Vagina (tissue), 2 donors: ENCODE measurements at regions not wholly inside any gene's neighbourhood (a gene's known extent, or its start where the extent isn't known, plus 50 kb on each side); places are given as distances from the start of the nearest gene placed in this dataset.
"Not testable (repeated sequence)": the region's sequence is repeated elsewhere in the genome, so short reads cannot be mapped to it uniquely, and the experiment has no call there.

Experiments used
- DNase-seq, 2 donors: peaks; one replicate each; pipeline ENCODE4 v3.0.0-alpha.2; 2017; ENCODE audit errors: extremely low spot score in 2 of 2
- H3K27ac ChIP-seq: fragments of 200-600 bp; sonication (generic); one replicate; pipeline ENCODE4 v1.5.1; 2019
- H3K27me3 ChIP-seq: fragments of 200-600 bp; sonication (generic); one replicate; pipeline ENCODE4 v1.5.1; 2019
- H3K36me3 ChIP-seq, 2 donors: fragments of 200-600 bp; sonication (generic); one replicate each; pipeline ENCODE4 v1.5.1; 2017 to 2019
- H3K4me1 ChIP-seq: fragments of 200-600 bp; sonication (generic); one replicate; pipeline ENCODE4 v1.5.1; 2019
- H3K4me3 ChIP-seq, 2 donors: fragments of 200-600 bp; sonication (generic); 1 replicate in 1 of 2; 2 replicates in 1 of 2; pipeline ENCODE4 v1.5.1; 2016 to 2019
- H3K9me3 ChIP-seq: fragments of 200-600 bp; sonication (generic); one replicate; pipeline ENCODE4 v1.5.1; 2019
- POLR2A ChIP-seq, 2 donors: fragments of 450-650 bp; IDR thresholded peaks; one replicate each; pipeline ENCODE4 v1.6.1; 2017; ENCODE audit warnings: antibody characterized with exemption in 2 of 2, mild to moderate bottlenecking in 2 of 2, moderate library complexity in 2 of 2
- POLR2AphosphoS5 ChIP-seq, 2 donors: sonication (generic); formaldehyde crosslinking; IDR thresholded peaks; one replicate each; pipeline ENCODE4 v1.9.0; 2017; ENCODE audit warnings: antibody characterized with exemption in 2 of 2, mild to moderate bottlenecking in 2 of 2, low read depth in 1 of 2; ENCODE audit not compliant: insufficient read depth in 1 of 2
- intact Hi-C: fragments of 100-400 bp; cut with DNase I; formaldehyde crosslinking; loops from one replicate; pipeline ENCODE4 v1.15.1; 2023
- TF ChIP-seq, protein P1 (sequence below), 3 experiments: fragments of 450-650 bp in 2 of 3; fragments of 200-600 bp in 1 of 3; sonication (generic) in 1 of 3; IDR thresholded peaks; one replicate each; pipeline ENCODE4 v1.5.1; 2017 to 2019; ENCODE audit warnings: antibody characterized with exemption in 3 of 3, mild to moderate bottlenecking in 2 of 3, moderate library complexity in 2 of 3

DNA sequence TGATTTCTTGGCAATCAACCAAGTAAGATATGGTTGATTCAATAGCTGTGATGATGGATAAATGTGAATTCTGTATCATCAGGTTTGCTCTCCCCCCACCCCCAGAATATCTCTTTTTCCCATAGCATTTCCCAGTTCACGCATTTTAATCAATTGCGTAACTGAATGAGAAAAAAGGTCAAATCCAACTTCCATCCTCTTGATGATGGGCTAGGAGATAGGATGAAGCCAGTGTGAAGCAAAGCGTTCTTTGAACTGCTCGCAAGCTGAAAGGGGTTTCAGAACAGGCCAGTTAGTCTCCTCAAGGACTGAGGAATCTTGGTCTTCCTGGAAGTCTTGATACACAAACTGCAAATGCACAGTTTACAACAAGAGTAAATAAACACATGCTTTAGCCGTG lies 94.5 kb upstream of the ARMC3 start:
- Histone ChIP-seq H3K9me3 (no peaks in the 10 kb centered on the region), H3K4me1 (no peaks in the 10 kb centered on the region), H3K4me3 (no peak overlapping the region), H3K27ac (no peak overlapping the region), H3K27me3 (no peaks in the 10 kb centered on the region), H3K36me3 (no peaks in the 10 kb centered on the region)
- intact Hi-C loops: no loop called here
- TF ChIP-seq, protein P1, sequence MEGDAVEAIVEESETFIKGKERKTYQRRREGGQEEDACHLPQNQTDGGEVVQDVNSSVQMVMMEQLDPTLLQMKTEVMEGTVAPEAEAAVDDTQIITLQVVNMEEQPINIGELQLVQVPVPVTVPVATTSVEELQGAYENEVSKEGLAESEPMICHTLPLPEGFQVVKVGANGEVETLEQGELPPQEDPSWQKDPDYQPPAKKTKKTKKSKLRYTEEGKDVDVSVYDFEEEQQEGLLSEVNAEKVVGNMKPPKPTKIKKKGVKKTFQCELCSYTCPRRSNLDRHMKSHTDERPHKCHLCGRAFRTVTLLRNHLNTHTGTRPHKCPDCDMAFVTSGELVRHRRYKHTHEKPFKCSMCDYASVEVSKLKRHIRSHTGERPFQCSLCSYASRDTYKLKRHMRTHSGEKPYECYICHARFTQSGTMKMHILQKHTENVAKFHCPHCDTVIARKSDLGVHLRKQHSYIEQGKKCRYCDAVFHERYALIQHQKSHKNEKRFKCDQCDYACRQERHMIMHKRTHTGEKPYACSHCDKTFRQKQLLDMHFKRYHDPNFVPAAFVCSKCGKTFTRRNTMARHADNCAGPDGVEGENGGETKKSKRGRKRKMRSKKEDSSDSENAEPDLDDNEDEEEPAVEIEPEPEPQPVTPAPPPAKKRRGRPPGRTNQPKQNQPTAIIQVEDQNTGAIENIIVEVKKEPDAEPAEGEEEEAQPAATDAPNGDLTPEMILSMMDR (IDR thresholded peaks at IDR 0.05): no peak
- TF ChIP-seq POLR2A (IDR thresholded peaks at IDR 0.05): no peak
- TF ChIP-seq POLR2AphosphoS5 (IDR thresholded peaks at IDR 0.05; ENCODE audit: insufficient read depth in 1 of 2, low read depth in 1 of 2): no peak
- DNase-seq: no peak

DNA sequence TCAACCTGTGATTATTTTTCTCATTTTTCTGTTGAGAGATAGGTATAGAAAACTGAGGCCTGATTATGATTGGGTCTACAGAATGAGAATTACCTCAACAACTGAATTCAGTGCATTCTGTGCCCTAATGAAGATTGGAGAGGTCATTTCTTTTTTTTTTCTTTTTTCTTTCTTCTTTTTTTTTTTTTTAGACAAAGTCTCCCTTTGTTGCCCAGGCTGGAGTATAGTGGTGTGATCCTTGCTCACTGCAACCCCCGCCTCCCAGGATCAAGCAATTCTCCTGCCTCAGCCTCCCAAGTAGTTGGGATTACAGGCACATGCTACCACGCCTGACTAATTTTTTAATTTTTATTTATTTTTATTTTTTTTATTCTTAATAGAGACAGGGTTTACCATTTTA lies 95.0 kb upstream of the ARMC3 start:
- H3K27me3 ChIP-seq: no peaks in the 10 kb centered on the region
- H3K4me3 ChIP-seq: no peak overlapping the region
- DNase-seq: no peak
- H3K9me3 ChIP-seq: no peaks in the 10 kb centered on the region
- intact Hi-C loops: no loop called here
- H3K36me3 ChIP-seq: no peaks in the 10 kb centered on the region
- TF ChIP-seq POLR2AphosphoS5 (IDR thresholded peaks at IDR 0.05; ENCODE audit: insufficient read depth in 1 of 2, low read depth in 1 of 2) (no peak), POLR2A (IDR thresholded peaks at IDR 0.05) (no peak)
- TF ChIP-seq, protein P1 (IDR thresholded peaks at IDR 0.05): no peak
- no peak overlapping the region for H3K27ac ChIP-seq
- no peaks in the 10 kb centered on the region for H3K4me1 ChIP-seq

DNA sequence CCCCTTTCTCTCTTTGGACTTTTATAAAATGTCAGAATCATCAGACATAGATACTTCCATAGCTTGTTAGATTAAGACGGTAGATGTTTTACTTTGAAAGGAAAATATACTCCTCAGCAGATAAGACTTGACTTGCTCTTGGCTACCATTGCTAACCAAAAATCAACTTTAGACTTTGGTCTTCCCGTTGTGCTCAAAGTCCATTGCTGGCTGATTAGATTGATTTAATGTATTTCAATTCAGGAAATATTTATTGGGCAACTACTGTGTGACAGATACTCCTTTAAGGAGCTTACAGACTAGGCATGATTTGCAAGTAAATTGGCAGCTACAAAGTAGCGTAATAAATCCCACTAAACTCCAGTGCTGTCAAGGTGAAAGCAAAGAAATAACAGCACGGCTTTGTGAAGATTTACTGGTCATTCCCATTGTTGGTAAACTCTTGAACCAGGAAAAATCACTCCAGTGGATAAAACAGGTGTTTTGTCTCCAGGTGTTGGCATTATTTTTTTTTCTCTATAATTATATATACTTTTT lies 95.7 kb upstream of the ARMC3 start:
- DNase-seq: no peak
- Histone ChIP-seq H3K27me3 (no peaks in the 10 kb centered on the region), H3K4me1 (no peaks in the 10 kb centered on the region), H3K27ac (no peak overlapping the region), H3K9me3 (no peaks in the 10 kb centered on the region), H3K4me3 (no peak overlapping the region), H3K36me3 (no peaks in the 10 kb centered on the region)
- intact Hi-C loops: no loop called here
- TF ChIP-seq, protein P1 (IDR thresholded peaks at IDR 0.05): no peak
- TF ChIP-seq POLR2AphosphoS5 (IDR thresholded peaks at IDR 0.05; ENCODE audit: insufficient read depth in 1 of 2, low read depth in 1 of 2) (no peak), POLR2A (IDR thresholded peaks at IDR 0.05) (no peak)

DNA sequence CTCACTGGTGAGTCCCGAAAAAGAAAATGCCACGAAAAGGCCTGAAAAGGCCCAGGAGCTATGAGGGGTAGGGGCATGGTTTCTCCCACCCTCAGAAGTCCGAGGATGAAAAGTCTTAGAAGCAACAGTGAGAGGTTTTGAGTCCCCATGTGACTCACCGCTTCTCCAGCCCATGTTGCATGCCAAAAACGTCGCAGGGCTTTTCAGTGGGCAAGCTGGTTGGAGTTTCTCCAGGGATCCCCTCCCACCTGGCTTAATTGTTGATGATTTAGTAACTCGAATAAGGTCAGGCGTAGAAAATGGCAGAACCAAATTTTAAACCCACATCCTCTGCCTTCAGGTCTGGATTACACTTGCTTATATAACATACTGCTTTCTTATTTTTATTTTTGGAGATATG lies 96.3 kb upstream of the ARMC3 start:
- intact Hi-C loops: no loop called here
- Histone ChIP-seq H3K4me1 (no peaks in the 10 kb centered on the region), H3K27ac (no peak overlapping the region), H3K4me3 (no peak overlapping the region), H3K27me3 (no peaks in the 10 kb centered on the region), H3K36me3 (no peaks in the 10 kb centered on the region), H3K9me3 (no peaks in the 10 kb centered on the region)
- no peak for TF ChIP-seq POLR2A (IDR thresholded peaks at IDR 0.05)
- TF ChIP-seq, protein P1 (IDR thresholded peaks at IDR 0.05): no peak
- no peak for TF ChIP-seq POLR2AphosphoS5 (IDR thresholded peaks at IDR 0.05; ENCODE audit: insufficient read depth in 1 of 2, low read depth in 1 of 2)
- DNase-seq: no peak

DNA sequence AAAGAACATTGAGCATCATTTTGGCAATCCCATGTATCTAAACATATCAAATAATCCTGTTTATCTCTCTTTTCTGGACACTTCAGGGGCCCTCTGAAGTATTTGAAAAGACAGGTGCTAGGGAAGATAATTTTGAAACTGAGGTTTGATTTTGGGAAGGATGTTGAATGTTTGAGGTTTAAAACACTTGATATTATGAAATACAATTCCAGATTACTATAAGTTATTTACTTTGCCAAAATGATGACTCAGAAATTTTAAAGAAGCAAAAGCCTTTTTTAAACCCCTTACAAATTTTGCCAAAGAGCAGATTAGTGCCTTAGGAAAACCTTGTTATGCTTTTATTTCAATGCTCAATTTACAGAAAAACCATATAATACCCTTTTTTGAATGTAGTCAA lies 99.1 kb upstream of the ARMC3 start:
- intact Hi-C loops, H3K4me1 ChIP-seq, H3K27ac ChIP-seq, H3K9me3 ChIP-seq, H3K27me3 ChIP-seq, H3K36me3 ChIP-seq, H3K4me3 ChIP-seq, DNase-seq: not testable (repeated sequence)

DNA sequence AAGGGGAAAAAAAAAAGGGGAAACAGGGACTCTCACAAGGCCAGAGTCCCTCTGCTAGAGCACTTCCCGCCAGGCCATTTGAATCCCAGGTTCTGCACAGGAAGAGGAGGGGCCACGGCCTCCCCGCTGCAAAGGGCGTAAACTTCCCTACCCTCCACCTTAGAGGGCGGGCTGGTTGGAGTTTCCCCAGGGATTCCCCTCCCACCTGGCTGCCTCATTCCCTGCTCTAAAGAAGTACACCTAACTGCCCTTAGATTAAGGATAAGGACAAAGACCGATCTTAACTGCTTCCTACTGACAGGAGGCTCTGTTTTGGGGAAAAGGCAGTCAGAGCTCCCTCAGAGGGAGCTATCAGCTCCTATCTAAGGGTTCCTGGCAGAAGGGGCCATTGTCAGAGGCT lies 102.0 kb upstream of the ARMC3 start:
- intact Hi-C loops: no loop called here
- no peak overlapping the region for H3K27ac ChIP-seq

More for the DNA sequence above, 102.0 kb upstream of the ARMC3 start:
- DNase-seq: no peak
- Histone ChIP-seq H3K4me3 (no peak overlapping the region), H3K27me3 (no peaks in the 10 kb centered on the region), H3K9me3 (no peaks in the 10 kb centered on the region), H3K36me3 (no peaks in the 10 kb centered on the region), H3K4me1 (no peaks in the 10 kb centered on the region)
- TF ChIP-seq POLR2A (IDR thresholded peaks at IDR 0.05) (no peak), POLR2AphosphoS5 (IDR thresholded peaks at IDR 0.05; ENCODE audit: insufficient read depth in 1 of 2, low read depth in 1 of 2) (no peak)
